ENCODE measurements at regions not wholly inside any gene's neighbourhood (a gene's known extent, or its start where the extent isn't known, plus 50 kb on each side); places are given as distances from the start of the nearest gene placed in this dataset.

- TF ChIP-seq CTCF (IDR thresholded peaks at IDR 0.05; ENCODE audit: insufficient read depth, low read length, poor library complexity, severe bottlenecking), result no peak
- Histone ChIP-seq H3K27me3 (replicated peaks; ENCODE audit: control insufficient read depth, insufficient read depth, low read length) (no peaks in the 10 kb centered on the region), H3K36me3 (ENCODE audit: control insufficient read depth, insufficient read depth, low read length) (no peaks in the 10 kb centered on the region), H3K4me3 (replicated peaks; ENCODE audit: low read depth, low read length) (no peak overlapping the region)
- DNase-seq (ENCODE audit: extremely low read depth, insufficient read length), result no peak
Measured at GRCh38 chr10:83037653-83038052, 1101.7 kb upstream of the GHITM start.

DNA sequence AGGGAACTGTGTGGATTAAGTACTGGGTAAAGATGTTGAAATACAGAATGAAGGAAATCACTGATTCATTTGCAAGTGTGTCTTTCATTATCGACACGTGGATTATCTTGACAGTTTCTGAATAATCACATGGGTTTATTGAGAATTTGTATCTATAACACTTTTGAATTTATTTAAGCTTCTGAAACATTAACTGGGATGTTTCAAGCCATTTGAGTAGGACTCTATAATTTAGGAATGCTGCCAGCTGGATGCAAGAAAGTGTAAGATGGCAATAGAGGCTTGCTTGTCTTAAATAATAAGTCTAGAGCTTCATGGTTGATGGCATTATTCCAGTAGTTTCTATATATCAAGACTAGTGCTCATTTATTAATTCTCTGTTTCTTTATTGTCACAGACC is 1100.7 kb upstream of the GHITM start:
- Histone ChIP-seq H3K27me3 (replicated peaks; ENCODE audit: control insufficient read depth, insufficient read depth, low read length) (no peaks in the 10 kb centered on the region), H3K4me3 (replicated peaks; ENCODE audit: low read depth, low read length) (no peak overlapping the region), H3K36me3 (ENCODE audit: control insufficient read depth, insufficient read depth, low read length) (no peaks in the 10 kb centered on the region)
- no peak for DNase-seq (ENCODE audit: extremely low read depth, insufficient read length)
- TF ChIP-seq CTCF (IDR thresholded peaks at IDR 0.05; ENCODE audit: insufficient read depth, low read length, poor library complexity, severe bottlenecking), result no peak

GRCh38 chr10:83045731-83046130 is 1093.6 kb upstream of the GHITM start:
- TF ChIP-seq CTCF (IDR thresholded peaks at IDR 0.05; ENCODE audit: insufficient read depth, low read length, poor library complexity, severe bottlenecking), result no peak
- DNase-seq (ENCODE audit: extremely low read depth, insufficient read length), result no peak
- no peaks in the 10 kb centered on the region for H3K36me3 ChIP-seq (ENCODE audit: control insufficient read depth, insufficient read depth, low read length)
- H3K27me3 ChIP-seq (replicated peaks; ENCODE audit: control insufficient read depth, insufficient read depth, low read length), result no peaks in the 10 kb centered on the region
- no peak overlapping the region for H3K4me3 ChIP-seq (replicated peaks; ENCODE audit: low read depth, low read length)

GRCh38 chr10:83050815-83051214 is 1088.5 kb upstream of the GHITM start:
- TF ChIP-seq CTCF (IDR thresholded peaks at IDR 0.05; ENCODE audit: insufficient read depth, low read length, poor library complexity, severe bottlenecking), result no peak
- DNase-seq (ENCODE audit: extremely low read depth, insufficient read length), result no peak
- no peaks in the 10 kb centered on the region for H3K27me3 ChIP-seq (replicated peaks; ENCODE audit: control insufficient read depth, insufficient read depth, low read length)
- H3K4me3 ChIP-seq (replicated peaks; ENCODE audit: low read depth, low read length), result no peak overlapping the region
- no peaks in the 10 kb centered on the region for H3K36me3 ChIP-seq (ENCODE audit: control insufficient read depth, insufficient read depth, low read length)

DNA sequence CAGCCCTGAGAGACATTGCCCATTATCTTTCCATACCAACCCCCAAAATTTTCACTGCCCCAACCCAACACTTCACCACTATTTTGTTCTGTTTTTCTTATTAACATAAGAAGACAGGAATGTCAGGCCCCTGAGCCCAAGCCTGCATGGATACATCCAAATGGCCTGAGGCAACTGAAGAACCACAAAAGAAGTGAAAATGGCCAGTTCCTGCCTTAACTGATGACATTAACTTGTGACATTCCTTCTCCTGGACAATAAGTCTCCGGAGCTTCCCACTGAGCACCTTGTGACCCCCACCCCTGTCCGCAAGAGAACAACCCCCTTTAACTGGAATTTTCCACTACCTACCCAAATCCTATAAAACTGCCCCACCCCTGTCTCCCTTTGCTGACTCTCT is 1076.4 kb upstream of the GHITM start:
- Histone ChIP-seq H3K4me3 (replicated peaks; ENCODE audit: low read depth, low read length) (no peak overlapping the region), H3K27me3 (replicated peaks; ENCODE audit: control insufficient read depth, insufficient read depth, low read length) (no peaks in the 10 kb centered on the region), H3K36me3 (ENCODE audit: control insufficient read depth, insufficient read depth, low read length) (no peaks in the 10 kb centered on the region)
- TF ChIP-seq CTCF (IDR thresholded peaks at IDR 0.05; ENCODE audit: insufficient read depth, low read length, poor library complexity, severe bottlenecking), result no peak
- no peak for DNase-seq (ENCODE audit: extremely low read depth, insufficient read length)

DNA sequence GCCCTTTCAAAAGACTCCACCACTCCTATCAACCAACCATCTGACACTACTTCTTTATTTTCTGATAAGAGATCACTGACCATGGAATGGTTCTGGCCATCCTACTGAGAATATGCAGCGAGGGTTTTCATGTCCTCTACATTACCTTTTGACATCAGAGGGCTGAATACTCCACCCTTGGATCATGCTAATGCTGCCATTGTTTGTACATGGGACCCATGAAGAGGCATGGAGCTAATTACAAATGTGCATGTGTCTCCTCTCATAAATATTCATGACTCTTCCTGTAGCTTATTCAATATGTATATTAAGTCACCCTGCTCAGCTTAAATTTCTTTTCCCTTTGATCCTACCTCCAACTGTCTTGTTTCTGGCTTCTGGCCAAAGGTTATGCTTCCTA is 1065.8 kb upstream of the GHITM start:
- TF ChIP-seq CTCF (IDR thresholded peaks at IDR 0.05; ENCODE audit: insufficient read depth, low read length, poor library complexity, severe bottlenecking), result no peak
- no peaks in the 10 kb centered on the region for H3K36me3 ChIP-seq (ENCODE audit: control insufficient read depth, insufficient read depth, low read length)
- no peaks in the 10 kb centered on the region for H3K27me3 ChIP-seq (replicated peaks; ENCODE audit: control insufficient read depth, insufficient read depth, low read length)
- H3K4me3 ChIP-seq (replicated peaks; ENCODE audit: low read depth, low read length), result no peak overlapping the region
- DNase-seq (ENCODE audit: extremely low read depth, insufficient read length), result no peak

Data from GM06990 (cell line).